ENCODE measurements at regions not wholly inside any gene's neighbourhood (a gene's known extent, or its start where the extent isn't known, plus 50 kb on each side); places are given as distances from the start of the nearest gene placed in this dataset.
"Not testable (repeated sequence)": the region's sequence is repeated elsewhere in the genome, so short reads cannot be mapped to it uniquely, and the experiment has no call there.

DNA sequence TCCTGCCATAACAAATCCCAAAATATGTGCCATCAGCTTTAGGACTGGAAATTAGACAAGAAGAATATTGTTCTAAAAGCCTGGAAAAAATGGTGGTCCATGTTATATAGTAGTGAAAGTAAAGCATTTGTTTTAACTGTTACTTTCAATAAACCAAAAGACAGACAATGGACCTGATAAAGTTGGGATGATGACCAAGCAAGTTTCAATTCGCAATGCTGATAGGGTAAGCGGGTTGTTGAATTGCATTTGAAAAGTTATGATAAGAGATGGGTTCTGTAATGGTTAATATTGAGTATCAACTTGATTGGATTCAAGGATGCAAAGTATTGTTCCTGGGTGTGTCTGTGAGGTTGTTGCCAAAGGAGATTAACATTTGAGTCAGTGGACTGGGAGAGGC, 131.9 kb upstream of the ZC3H12C start:
- TF ChIP-seq, protein P1, sequence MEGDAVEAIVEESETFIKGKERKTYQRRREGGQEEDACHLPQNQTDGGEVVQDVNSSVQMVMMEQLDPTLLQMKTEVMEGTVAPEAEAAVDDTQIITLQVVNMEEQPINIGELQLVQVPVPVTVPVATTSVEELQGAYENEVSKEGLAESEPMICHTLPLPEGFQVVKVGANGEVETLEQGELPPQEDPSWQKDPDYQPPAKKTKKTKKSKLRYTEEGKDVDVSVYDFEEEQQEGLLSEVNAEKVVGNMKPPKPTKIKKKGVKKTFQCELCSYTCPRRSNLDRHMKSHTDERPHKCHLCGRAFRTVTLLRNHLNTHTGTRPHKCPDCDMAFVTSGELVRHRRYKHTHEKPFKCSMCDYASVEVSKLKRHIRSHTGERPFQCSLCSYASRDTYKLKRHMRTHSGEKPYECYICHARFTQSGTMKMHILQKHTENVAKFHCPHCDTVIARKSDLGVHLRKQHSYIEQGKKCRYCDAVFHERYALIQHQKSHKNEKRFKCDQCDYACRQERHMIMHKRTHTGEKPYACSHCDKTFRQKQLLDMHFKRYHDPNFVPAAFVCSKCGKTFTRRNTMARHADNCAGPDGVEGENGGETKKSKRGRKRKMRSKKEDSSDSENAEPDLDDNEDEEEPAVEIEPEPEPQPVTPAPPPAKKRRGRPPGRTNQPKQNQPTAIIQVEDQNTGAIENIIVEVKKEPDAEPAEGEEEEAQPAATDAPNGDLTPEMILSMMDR (IDR thresholded peaks at IDR 0.05; ENCODE audit: low read length, missing control alignments) = no peak
- DNase-seq (ENCODE audit: low read depth) = no peak
- H3K4me3 ChIP-seq (replicated peaks; ENCODE audit: low read depth, low read length) = no peak overlapping the region

DNA sequence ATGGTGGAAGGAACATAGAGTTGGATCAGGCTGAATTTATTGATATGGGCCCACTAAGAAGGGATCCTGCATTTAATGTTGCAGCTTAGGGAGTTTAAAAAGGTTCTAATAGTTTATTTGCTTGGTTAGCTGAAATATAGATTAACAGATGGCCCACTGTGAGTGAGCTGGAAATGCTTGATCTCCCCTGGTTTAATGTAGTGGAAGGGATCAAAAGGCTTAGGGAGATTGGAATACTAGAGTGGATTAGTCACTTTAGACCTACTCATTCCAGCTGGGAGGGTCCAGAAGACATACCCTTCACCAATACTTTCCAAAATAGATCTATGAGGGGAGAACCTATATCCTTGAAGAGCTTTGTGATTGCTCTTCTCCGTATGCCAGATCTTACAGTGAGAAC, 130.1 kb upstream of the ZC3H12C start:
- TF ChIP-seq, protein P1 (IDR thresholded peaks at IDR 0.05; ENCODE audit: low read length, missing control alignments) = no peak
- no peak for DNase-seq (ENCODE audit: low read depth)
- H3K4me3 ChIP-seq (replicated peaks; ENCODE audit: low read depth, low read length) = no peak overlapping the region

DNA sequence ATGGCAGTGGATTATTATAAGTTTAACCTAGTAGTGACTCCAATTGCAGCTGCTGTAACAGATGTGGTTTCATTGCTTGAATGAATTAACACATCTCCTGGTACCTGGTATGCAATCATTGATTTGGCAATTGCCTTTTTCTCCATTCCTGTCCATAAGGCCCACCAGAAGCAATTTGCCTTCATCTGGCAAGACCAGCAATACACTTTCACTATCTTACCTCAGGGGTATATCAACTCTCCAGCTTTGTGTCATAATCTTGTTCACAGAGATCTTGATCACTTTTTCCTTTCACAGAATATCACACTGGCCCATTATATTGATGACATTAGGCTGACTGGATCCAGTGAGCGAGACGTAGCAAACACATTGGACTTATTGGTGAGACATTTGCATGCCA, 128.7 kb upstream of the ZC3H12C start:
- no peak for DNase-seq (ENCODE audit: low read depth)

DNA sequence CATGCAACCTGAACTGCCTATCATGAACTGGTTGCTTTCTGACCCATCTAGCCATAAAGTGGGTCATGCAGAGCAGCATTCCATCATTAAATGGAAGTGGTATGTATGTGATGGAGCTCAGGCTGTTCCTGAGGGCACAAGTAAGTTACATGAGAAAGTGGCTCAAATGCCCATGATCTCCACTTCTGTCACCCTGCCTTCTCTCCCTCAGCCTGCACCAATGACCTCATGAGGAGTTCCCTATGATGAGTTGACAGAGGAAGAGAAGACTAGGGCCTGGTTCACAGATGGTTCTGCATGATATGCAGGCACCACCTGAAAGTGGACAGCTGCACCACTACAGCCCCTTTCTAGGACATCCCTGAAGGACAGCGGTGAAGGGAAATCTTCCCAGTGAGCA, 127.7 kb upstream of the ZC3H12C start:
- not testable (repeated sequence) for DNase-seq (ENCODE audit: low read depth); H3K4me3 ChIP-seq (replicated peaks; ENCODE audit: low read depth, low read length)

More for the DNA sequence above, 128.7 kb upstream of the ZC3H12C start:
- TF ChIP-seq, protein P1 (IDR thresholded peaks at IDR 0.05; ENCODE audit: low read length, missing control alignments) = no peak
- no peak overlapping the region for H3K4me3 ChIP-seq (replicated peaks; ENCODE audit: low read depth, low read length)

DNA sequence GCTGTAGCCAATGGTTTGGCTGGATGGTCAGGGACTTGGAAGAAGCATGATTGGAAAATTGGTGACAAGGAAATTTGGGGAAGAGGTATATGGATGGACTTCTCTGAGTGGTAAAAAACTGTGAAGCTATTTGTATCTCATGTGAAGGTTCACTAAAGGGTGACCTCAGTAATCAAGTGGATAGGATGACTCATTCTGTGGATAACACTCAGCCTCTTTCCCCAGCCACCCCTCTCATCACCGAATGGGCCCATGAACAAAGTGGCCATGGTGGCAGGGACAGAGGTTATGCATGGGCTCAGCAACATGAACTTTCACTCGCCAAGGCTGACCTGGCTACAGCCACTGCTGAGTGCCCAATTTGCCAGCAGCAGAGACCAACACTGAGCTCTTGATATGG, 127.3 kb upstream of the ZC3H12C start:
- H3K4me3 ChIP-seq (replicated peaks; ENCODE audit: low read depth, low read length); DNase-seq (ENCODE audit: low read depth): not testable (repeated sequence)

DNA sequence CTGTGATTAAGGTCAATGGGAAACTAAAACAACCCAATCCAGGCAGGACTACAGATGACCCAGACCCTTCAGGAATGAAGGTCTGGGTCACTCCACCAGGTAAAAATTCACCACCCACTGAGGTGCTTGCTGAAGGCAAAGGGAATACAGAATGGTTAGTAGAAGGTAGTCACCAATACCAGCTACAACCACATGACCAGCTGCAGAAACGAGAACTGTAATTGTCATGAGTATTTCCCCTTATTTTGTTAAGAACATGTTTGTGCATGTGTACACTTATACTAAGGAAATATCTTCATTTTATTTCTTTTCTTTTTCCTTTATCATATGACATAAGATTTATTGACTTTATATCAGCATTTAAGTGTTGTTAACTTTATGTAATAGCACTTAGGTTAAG, 126.1 kb upstream of the ZC3H12C start:
- not testable (repeated sequence) for H3K4me3 ChIP-seq (replicated peaks; ENCODE audit: low read depth, low read length); DNase-seq (ENCODE audit: low read depth)

DNA sequence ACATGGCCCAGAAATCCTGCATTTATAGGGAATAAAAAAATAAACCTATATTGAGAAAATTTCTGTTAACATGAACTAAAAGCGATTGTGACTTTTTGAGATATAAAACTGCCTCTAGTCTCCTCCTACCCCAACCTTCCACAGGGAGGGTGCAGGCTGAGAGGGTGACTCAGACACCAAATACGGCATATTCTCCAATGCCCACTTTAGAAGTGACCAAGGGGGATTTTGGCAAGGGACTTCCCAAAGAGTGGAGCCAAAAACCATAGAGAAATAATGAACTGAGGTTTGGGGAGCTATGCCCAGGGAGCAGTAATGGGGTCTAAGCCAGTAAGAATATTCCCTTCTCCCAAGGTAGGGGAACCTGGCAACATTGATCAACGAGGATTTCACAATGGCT, 124.9 kb upstream of the ZC3H12C start:
- TF ChIP-seq, protein P1 (IDR thresholded peaks at IDR 0.05; ENCODE audit: low read length, missing control alignments) = no peak
- no peak for DNase-seq (ENCODE audit: low read depth)

DNA sequence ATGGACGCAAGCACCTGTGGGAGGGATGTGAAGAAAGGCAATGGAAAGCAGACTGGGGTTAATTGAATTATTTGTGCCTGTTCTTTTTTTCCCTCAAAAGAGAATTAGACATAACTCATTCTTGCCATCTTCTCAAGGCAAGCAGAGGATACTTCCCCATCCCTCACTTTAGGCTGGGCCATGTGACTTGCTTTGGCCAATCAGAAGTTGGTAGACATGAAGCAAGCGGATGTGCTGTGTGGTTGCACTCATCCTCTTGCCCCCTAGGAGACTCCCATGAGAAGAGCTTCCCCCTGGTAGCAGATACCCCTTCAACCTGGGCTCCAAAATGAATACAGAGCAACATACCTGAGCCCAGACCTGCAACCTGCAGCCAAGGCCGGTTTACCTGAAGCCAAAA, 124.4 kb upstream of the ZC3H12C start:
- DNase-seq (ENCODE audit: low read depth) = no peak
- TF ChIP-seq, protein P1 (IDR thresholded peaks at IDR 0.05; ENCODE audit: low read length, missing control alignments) = no peak
- no peak overlapping the region for H3K4me3 ChIP-seq (replicated peaks; ENCODE audit: low read depth, low read length)

More for the DNA sequence above, 124.9 kb upstream of the ZC3H12C start:
- H3K4me3 ChIP-seq (replicated peaks; ENCODE audit: low read depth, low read length) = no peak overlapping the region
